Parathyroid adenoma (tissue), 2 donors: ENCODE measurements at regions not wholly inside any gene's neighbourhood (a gene's known extent, or its start where the extent isn't known, plus 50 kb on each side); places are given as distances from the start of the nearest gene placed in this dataset.

ENCODE experiments used
- H2AFZ ChIP-seq: fragments of 300-600 bp; sonication (generic); one replicate; pipeline ENCODE4 v1.7.0; 2017; ENCODE audit warnings: antibody characterized with exemption, mild to moderate bottlenecking
- H3K27ac ChIP-seq: fragments of 300-600 bp; sonication (generic); one replicate; pipeline ENCODE4 v1.7.0; 2017
- H3K27me3 ChIP-seq: fragments of 300-600 bp; sonication (generic); one replicate; pipeline ENCODE4 v1.7.0; 2017; ENCODE audit warnings: low read length; ENCODE audit not compliant: control insufficient read depth, insufficient read depth
- H3K36me3 ChIP-seq: fragments of 300-600 bp; sonication (generic); one replicate; pipeline ENCODE4 v1.7.0; 2017; ENCODE audit warnings: low read length; ENCODE audit not compliant: control insufficient read depth, insufficient read depth
- H3K4me1 ChIP-seq: fragments of 300-600 bp; sonication (generic); one replicate; pipeline ENCODE4 v1.7.0; 2017; ENCODE audit warnings: control low read depth
- H3K4me2 ChIP-seq: fragments of 300-600 bp; sonication (generic); one replicate; pipeline ENCODE4 v1.7.0; 2017; ENCODE audit warnings: low read length
- H3K4me3 ChIP-seq: fragments of 300-600 bp; sonication (generic); one replicate; pipeline ENCODE4 v1.7.0; 2017; ENCODE audit warnings: low read depth, low read length
- H3K79me2 ChIP-seq: fragments of 300-600 bp; sonication (generic); one replicate; pipeline ENCODE4 v1.7.0; 2017; ENCODE audit warnings: control low read depth
- H3K9ac ChIP-seq: fragments of 300-600 bp; sonication (generic); one replicate; pipeline ENCODE4 v1.7.0; 2017; ENCODE audit warnings: mild to moderate bottlenecking
- H3K9me3 ChIP-seq: fragments of 300-600 bp; sonication (generic); one replicate; pipeline ENCODE4 v1.7.0; 2017; ENCODE audit warnings: low read length; ENCODE audit not compliant: control insufficient read depth
- TF ChIP-seq, protein P1 (sequence below): fragments of 300-600 bp; sonication (generic); IDR thresholded peaks from one replicate; pipeline ENCODE4 v1.7.0; 2017; ENCODE audit warnings: antibody characterized with exemption, mild to moderate bottlenecking
- donor health status: primary hyperparathyroidism.

DNA sequence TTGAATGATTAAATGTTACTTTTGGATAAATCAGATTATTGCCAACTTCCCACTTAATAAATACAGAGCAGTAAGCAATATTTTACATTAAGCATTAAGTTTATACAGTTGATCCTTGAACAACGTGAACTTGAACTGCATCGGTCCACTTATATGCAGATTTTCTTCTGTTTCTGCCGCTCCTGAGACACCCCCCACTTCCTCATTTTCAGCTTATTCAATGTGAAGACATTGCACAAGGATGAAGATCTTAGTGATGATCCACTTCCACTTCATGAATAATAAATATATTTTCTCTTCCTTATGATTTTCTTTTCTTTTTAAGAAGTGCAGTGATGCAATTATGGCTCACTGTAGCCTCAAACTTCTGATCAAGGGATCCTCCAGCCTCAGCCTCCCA lies 167.2 kb downstream of the LINC00237 start:
- no peaks in the 10 kb centered on the region for H3K36me3 ChIP-seq
- no peak overlapping the region for H3K4me2 ChIP-seq
- H3K4me1 ChIP-seq: no peaks in the 10 kb centered on the region
- H3K9ac ChIP-seq: no peak overlapping the region
- no peaks in the 10 kb centered on the region for H3K27me3 ChIP-seq
- H3K4me3 ChIP-seq: no peak overlapping the region
- no peak overlapping the region for H2AFZ ChIP-seq
- H3K9me3 ChIP-seq: no peaks in the 10 kb centered on the region
- H3K79me2 ChIP-seq: no peaks in the 10 kb centered on the region
- TF ChIP-seq, protein P1, sequence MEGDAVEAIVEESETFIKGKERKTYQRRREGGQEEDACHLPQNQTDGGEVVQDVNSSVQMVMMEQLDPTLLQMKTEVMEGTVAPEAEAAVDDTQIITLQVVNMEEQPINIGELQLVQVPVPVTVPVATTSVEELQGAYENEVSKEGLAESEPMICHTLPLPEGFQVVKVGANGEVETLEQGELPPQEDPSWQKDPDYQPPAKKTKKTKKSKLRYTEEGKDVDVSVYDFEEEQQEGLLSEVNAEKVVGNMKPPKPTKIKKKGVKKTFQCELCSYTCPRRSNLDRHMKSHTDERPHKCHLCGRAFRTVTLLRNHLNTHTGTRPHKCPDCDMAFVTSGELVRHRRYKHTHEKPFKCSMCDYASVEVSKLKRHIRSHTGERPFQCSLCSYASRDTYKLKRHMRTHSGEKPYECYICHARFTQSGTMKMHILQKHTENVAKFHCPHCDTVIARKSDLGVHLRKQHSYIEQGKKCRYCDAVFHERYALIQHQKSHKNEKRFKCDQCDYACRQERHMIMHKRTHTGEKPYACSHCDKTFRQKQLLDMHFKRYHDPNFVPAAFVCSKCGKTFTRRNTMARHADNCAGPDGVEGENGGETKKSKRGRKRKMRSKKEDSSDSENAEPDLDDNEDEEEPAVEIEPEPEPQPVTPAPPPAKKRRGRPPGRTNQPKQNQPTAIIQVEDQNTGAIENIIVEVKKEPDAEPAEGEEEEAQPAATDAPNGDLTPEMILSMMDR: no peak
- H3K27ac ChIP-seq: no peak overlapping the region

DNA sequence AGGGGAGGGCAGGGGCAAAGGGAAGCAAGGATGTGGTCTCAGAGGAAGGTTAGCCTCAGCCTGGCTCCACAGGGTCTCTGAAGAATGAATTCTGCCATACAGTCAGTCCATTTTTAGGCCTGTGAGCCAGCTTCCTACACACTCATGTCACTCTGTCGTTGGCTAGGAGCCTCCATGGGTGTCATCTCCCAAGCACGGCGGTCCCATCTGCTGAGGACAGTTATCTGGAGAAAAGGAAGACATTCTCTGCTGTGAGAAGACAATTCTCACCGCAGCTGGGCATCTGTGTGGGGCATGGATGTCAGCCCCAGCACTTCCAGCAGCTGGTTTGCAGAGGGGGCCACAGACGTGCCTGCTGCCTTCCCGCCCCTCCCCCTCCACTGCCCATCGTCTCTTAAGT lies 167.6 kb downstream of the LINC00237 start:
- Histone ChIP-seq H2AFZ (no peak overlapping the region), H3K9me3 (no peaks in the 10 kb centered on the region), H3K4me2 (no peak overlapping the region), H3K4me1 (no peaks in the 10 kb centered on the region), H3K36me3 (no peaks in the 10 kb centered on the region), H3K4me3 (no peak overlapping the region), H3K79me2 (no peaks in the 10 kb centered on the region), H3K27ac (no peak overlapping the region), H3K9ac (no peak overlapping the region), H3K27me3 (no peaks in the 10 kb centered on the region)
- TF ChIP-seq, protein P1: no peak

DNA sequence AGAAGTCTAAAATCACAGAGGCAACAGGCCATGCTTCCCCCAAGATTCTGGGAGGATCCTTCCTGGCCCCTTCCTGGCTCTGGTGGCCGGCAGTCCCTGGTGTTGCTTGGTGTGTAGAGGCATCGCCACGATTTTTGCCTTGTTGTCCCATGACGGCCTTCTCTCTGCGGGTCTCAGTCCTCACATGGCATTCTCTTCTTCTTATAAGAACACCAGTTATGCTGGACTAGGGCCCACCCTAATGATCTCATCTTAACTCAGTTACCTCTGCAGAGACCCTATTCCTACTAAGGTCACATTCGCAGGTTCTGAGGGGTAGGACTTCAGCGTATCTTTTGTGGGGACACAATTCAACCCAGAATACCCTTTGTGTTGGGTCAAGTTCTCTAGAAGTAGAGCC lies 168.0 kb downstream of the LINC00237 start:
- H2AFZ ChIP-seq: no peak overlapping the region
- no peaks in the 10 kb centered on the region for H3K36me3 ChIP-seq
- no peaks in the 10 kb centered on the region for H3K9me3 ChIP-seq
- H3K4me2 ChIP-seq: no peak overlapping the region
- no peaks in the 10 kb centered on the region for H3K27me3 ChIP-seq
- H3K27ac ChIP-seq: no peak overlapping the region
- H3K4me3 ChIP-seq: no peak overlapping the region
- no peak overlapping the region for H3K9ac ChIP-seq
- no peaks in the 10 kb centered on the region for H3K4me1 ChIP-seq
- H3K79me2 ChIP-seq: no peaks in the 10 kb centered on the region
- TF ChIP-seq, protein P1: no peak

DNA sequence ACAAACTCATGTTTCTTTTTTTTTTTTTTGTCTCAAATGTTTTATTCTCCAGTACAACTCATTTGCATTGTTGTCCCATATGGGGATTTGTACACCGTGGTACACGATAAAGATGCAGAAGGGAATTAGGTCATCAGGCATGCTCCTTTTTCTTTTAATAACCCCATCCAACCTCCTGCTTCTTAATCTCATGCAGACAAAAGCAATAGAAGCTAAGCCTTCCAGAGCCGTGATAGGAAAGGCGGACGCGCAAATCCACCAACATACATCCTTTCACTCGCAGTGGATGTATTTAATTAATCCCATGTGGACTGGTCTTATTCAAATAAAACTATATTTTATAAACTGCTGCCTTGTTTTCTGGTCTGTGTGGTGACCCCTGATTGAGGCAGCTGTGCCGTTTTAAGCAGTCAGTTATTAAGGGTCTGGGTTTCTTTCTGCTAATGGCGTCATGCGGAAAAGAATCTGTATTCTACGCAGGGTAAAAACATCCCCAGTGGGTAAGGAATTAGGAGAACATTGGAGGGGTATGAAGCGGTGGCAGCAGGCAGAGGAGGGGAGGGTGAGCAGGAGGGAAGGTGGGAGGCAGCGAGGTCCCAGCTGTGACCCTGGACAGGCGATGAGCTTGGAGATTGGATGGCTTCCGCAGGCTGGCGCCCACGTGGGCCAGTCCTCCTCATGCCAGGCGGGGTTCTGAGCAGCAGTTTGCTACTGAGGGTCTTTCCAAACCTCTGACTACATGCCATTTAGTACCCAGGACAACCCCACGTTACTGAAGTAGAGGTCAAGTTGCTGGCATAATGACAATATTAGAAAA lies 172.8 kb downstream of the LINC00237 start:
- no peak overlapping the region for H3K4me2 ChIP-seq
- no peak overlapping the region for H3K9ac ChIP-seq
- H3K27me3 ChIP-seq: no peaks in the 10 kb centered on the region
- H3K4me3 ChIP-seq: no peak overlapping the region
- TF ChIP-seq, protein P1: no peak
- no peaks in the 10 kb centered on the region for H3K79me2 ChIP-seq
- H3K9me3 ChIP-seq: no peaks in the 10 kb centered on the region
- no peak overlapping the region for H3K27ac ChIP-seq
- H3K4me1 ChIP-seq: no peaks in the 10 kb centered on the region
- no peak overlapping the region for H2AFZ ChIP-seq
- H3K36me3 ChIP-seq: no peaks in the 10 kb centered on the region

DNA sequence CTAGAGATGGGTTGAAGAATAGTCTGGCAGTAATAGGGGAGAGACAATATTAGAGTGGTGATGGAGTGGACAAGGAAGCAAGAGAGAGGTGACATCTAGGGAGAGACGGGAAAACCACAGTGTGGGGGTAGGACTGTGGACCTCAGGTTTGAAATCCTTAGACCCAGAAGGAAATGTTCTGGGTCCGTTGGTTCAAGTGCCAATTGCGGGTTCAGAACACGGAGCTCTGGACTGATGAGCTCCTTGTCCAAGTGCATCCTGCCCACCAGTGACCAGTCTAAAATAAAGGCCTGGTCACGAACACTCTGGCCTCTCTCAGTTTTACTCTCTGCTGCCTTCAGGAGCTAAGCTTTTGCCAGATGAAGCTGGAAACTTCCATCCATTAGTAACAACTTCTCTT lies 174.0 kb downstream of the LINC00237 start:
- H3K36me3 ChIP-seq: no peaks in the 10 kb centered on the region
- TF ChIP-seq, protein P1: no peak
- no peak overlapping the region for H3K27ac ChIP-seq
- no peaks in the 10 kb centered on the region for H3K27me3 ChIP-seq
- H3K4me2 ChIP-seq: no peak overlapping the region
- no peaks in the 10 kb centered on the region for H3K79me2 ChIP-seq
- no peaks in the 10 kb centered on the region for H3K4me1 ChIP-seq
- no peak overlapping the region for H3K9ac ChIP-seq
- H3K4me3 ChIP-seq: no peak overlapping the region
- H2AFZ ChIP-seq: no peak overlapping the region
- no peaks in the 10 kb centered on the region for H3K9me3 ChIP-seq
